Activated T-helper 2 cell treated with anti-CD3 and anti-CD28 coated beads, Interferon-gamma antibody, Interleukin-2, Interleukin-4, amounts not matched to agents 10 μg/mL and 5 μg/mL and 100 μg/mL, durations not matched to agents 14 hours and 24 hours and 36 hours (primary cell): ENCODE measurements at regions not wholly inside any gene's neighbourhood (a gene's known extent, or its start where the extent isn't known, plus 50 kb on each side); places are given as distances from the start of the nearest gene placed in this dataset.

ENCODE experiments used
- DNase-seq: peaks from one replicate; pipeline ENCODE4 v3.0.0; 2021; ENCODE audit warnings: low spot score
- H3K27ac Mint-ChIP-seq: one replicate; pipeline ENCODE4 v1.8.0; 2021; ENCODE audit warnings: mixed read lengths
- H3K27me3 Mint-ChIP-seq: one replicate; pipeline ENCODE4 v1.8.0; 2021; ENCODE audit warnings: low read depth, mixed read lengths
- H3K36me3 Mint-ChIP-seq: one replicate; pipeline ENCODE4 v1.8.0; 2021; ENCODE audit warnings: low read depth, mixed read lengths
- H3K4me1 Mint-ChIP-seq: one replicate; pipeline ENCODE4 v1.8.0; 2021; ENCODE audit warnings: low read depth, mixed read lengths
- H3K4me3 Mint-ChIP-seq: one replicate; pipeline ENCODE4 v1.8.0; 2021; ENCODE audit warnings: low read depth, mild to moderate bottlenecking, moderate library complexity, mixed read lengths
- H3K9me3 Mint-ChIP-seq: one replicate; pipeline ENCODE4 v1.8.0; 2021; ENCODE audit warnings: mixed read lengths
- intact Hi-C: fragments of 100-400 bp; cut with micrococcal nuclease; formaldehyde crosslinking; loops from one replicate; pipeline ENCODE4 v1.15.1; 2023

- Mint-ChIP-seq H3K36me3 (no peaks in the 10 kb centered on the region), H3K4me1 (no peaks in the 10 kb centered on the region), H3K9me3 (no peaks in the 10 kb centered on the region), H3K4me3 (no peak overlapping the region), H3K27ac (no peak overlapping the region), H3K27me3 (no peaks in the 10 kb centered on the region)
- DNase-seq: no peak
- intact Hi-C loops: no loop called here
These were observed 1948.4 kb downstream of the C4orf33 start for GRCh38 chr4:131044368-131044767.

- H3K4me1 Mint-ChIP-seq: no peaks in the 10 kb centered on the region
- H3K27me3 Mint-ChIP-seq: no peaks in the 10 kb centered on the region
- no peak overlapping the region for H3K4me3 Mint-ChIP-seq
- H3K27ac Mint-ChIP-seq: no peak overlapping the region
- no peak for DNase-seq
- H3K36me3 Mint-ChIP-seq: no peaks in the 10 kb centered on the region
- H3K9me3 Mint-ChIP-seq: peaks cover 4% of the 10 kb centered on the region
- intact Hi-C loops: no loop called here
These were observed 1950.9 kb downstream of the C4orf33 start for GRCh38 chr4:131046821-131047220.

- Mint-ChIP-seq H3K27ac (no peak overlapping the region), H3K36me3 (no peaks in the 10 kb centered on the region), H3K4me1 (no peaks in the 10 kb centered on the region), H3K4me3 (no peak overlapping the region), H3K9me3 (peaks cover 11% of the 10 kb centered on the region), H3K27me3 (no peaks in the 10 kb centered on the region)
- intact Hi-C loops: no loop called here
- DNase-seq: no peak
These were observed 1956.7 kb downstream of the C4orf33 start for GRCh38 chr4:131052646-131053045.

GRCh38 chr4:131054489-131055019 is 1958.6 kb downstream of the C4orf33 start:
- intact Hi-C loops: no loop called here

GRCh38 chr4:131061734-131062133 is 1965.8 kb downstream of the C4orf33 start:
- no peaks in the 10 kb centered on the region for H3K27me3 Mint-ChIP-seq
- DNase-seq: no peak
- H3K9me3 Mint-ChIP-seq: peaks cover 28% of the 10 kb centered on the region
- no peak overlapping the region for H3K27ac Mint-ChIP-seq
- H3K36me3 Mint-ChIP-seq: no peaks in the 10 kb centered on the region
- intact Hi-C loops: no loop called here
- H3K4me1 Mint-ChIP-seq: no peaks in the 10 kb centered on the region
- H3K4me3 Mint-ChIP-seq: no peak overlapping the region

More at GRCh38 chr4:131054489-131055019, 1958.6 kb downstream of the C4orf33 start:
- Mint-ChIP-seq H3K4me1 (no peaks in the 10 kb centered on the region), H3K27me3 (no peaks in the 10 kb centered on the region), H3K4me3 (no peak overlapping the region), H3K27ac (no peak overlapping the region), H3K9me3 (peaks cover 11% of the 10 kb centered on the region), H3K36me3 (no peaks in the 10 kb centered on the region)
- DNase-seq: no peak

- intact Hi-C loops: no loop called here
- no peak for DNase-seq
- no peak overlapping the region for H3K27ac Mint-ChIP-seq
- H3K27me3 Mint-ChIP-seq: no peaks in the 10 kb centered on the region
- H3K36me3 Mint-ChIP-seq: no peaks in the 10 kb centered on the region
- H3K4me3 Mint-ChIP-seq: no peak overlapping the region
- H3K9me3 Mint-ChIP-seq: peaks cover 31% of the 10 kb centered on the region
- no peaks in the 10 kb centered on the region for H3K4me1 Mint-ChIP-seq
These were observed 1967.9 kb downstream of the C4orf33 start for GRCh38 chr4:131063878-131064277.

- no peak for DNase-seq
- H3K4me1 Mint-ChIP-seq: no peaks in the 10 kb centered on the region
- no peak overlapping the region for H3K27ac Mint-ChIP-seq
- intact Hi-C loops: no loop called here
- H3K27me3 Mint-ChIP-seq: no peaks in the 10 kb centered on the region
- no peaks in the 10 kb centered on the region for H3K9me3 Mint-ChIP-seq
- H3K4me3 Mint-ChIP-seq: no peak overlapping the region
- no peaks in the 10 kb centered on the region for H3K36me3 Mint-ChIP-seq
These were observed 1985.1 kb downstream of the C4orf33 start for GRCh38 chr4:131081069-131081468.

GRCh38 chr4:131084997-131085396 is 1989.0 kb downstream of the C4orf33 start:
- no peaks in the 10 kb centered on the region for H3K9me3 Mint-ChIP-seq

GRCh38 chr4:131091896-131092295 is 1995.9 kb downstream of the C4orf33 start:
- intact Hi-C loops: no loop called here
- H3K36me3 Mint-ChIP-seq: no peaks in the 10 kb centered on the region

More at GRCh38 chr4:131084997-131085396, 1989.0 kb downstream of the C4orf33 start:
- H3K27me3 Mint-ChIP-seq: no peaks in the 10 kb centered on the region
- intact Hi-C loops: no loop called here
- no peak for DNase-seq
- H3K4me1 Mint-ChIP-seq: no peaks in the 10 kb centered on the region
- no peak overlapping the region for H3K27ac Mint-ChIP-seq
- H3K4me3 Mint-ChIP-seq: no peak overlapping the region
- no peaks in the 10 kb centered on the region for H3K36me3 Mint-ChIP-seq

GRCh38 chr4:131093303-131093702 is 1997.4 kb downstream of the C4orf33 start:
- Mint-ChIP-seq H3K36me3 (no peaks in the 10 kb centered on the region), H3K9me3 (no peaks in the 10 kb centered on the region), H3K4me1 (no peaks in the 10 kb centered on the region), H3K27ac (no peak overlapping the region), H3K4me3 (no peak overlapping the region), H3K27me3 (no peaks in the 10 kb centered on the region)
- intact Hi-C loops: no loop called here
- DNase-seq: no peak

More at GRCh38 chr4:131091896-131092295, 1995.9 kb downstream of the C4orf33 start:
- no peaks in the 10 kb centered on the region for H3K4me1 Mint-ChIP-seq
- H3K9me3 Mint-ChIP-seq: no peaks in the 10 kb centered on the region
- no peak overlapping the region for H3K4me3 Mint-ChIP-seq
- H3K27me3 Mint-ChIP-seq: no peaks in the 10 kb centered on the region
- H3K27ac Mint-ChIP-seq: no peak overlapping the region
- DNase-seq: no peak

- Mint-ChIP-seq H3K9me3 (peaks cover 11% of the 10 kb centered on the region), H3K27me3 (no peaks in the 10 kb centered on the region), H3K27ac (no peak overlapping the region), H3K4me3 (no peak overlapping the region), H3K36me3 (no peaks in the 10 kb centered on the region), H3K4me1 (no peaks in the 10 kb centered on the region)
- DNase-seq: no peak
- intact Hi-C loops: no loop called here
These were observed 2003.0 kb downstream of the C4orf33 start for GRCh38 chr4:131098976-131099375.

GRCh38 chr4:131113273-131113672 is 2017.3 kb downstream of the C4orf33 start:
- Mint-ChIP-seq H3K4me1 (no peaks in the 10 kb centered on the region), H3K27me3 (no peaks in the 10 kb centered on the region), H3K27ac (no peak overlapping the region), H3K4me3 (no peak overlapping the region), H3K36me3 (no peaks in the 10 kb centered on the region), H3K9me3 (no peaks in the 10 kb centered on the region)
- intact Hi-C loops: no loop called here
- no peak for DNase-seq

GRCh38 chr4:131113704-131114103 is 2017.8 kb downstream of the C4orf33 start:
- Mint-ChIP-seq H3K36me3 (no peaks in the 10 kb centered on the region), H3K4me3 (no peak overlapping the region), H3K27ac (no peak overlapping the region), H3K9me3 (no peaks in the 10 kb centered on the region), H3K4me1 (no peaks in the 10 kb centered on the region), H3K27me3 (no peaks in the 10 kb centered on the region)
- no peak for DNase-seq
- intact Hi-C loops: no loop called here

GRCh38 chr4:131119661-131120060 is 2023.7 kb downstream of the C4orf33 start:
- Mint-ChIP-seq H3K27ac (no peak overlapping the region), H3K4me1 (no peaks in the 10 kb centered on the region)

More at GRCh38 chr4:131119661-131120060, 2023.7 kb downstream of the C4orf33 start:
- no peaks in the 10 kb centered on the region for H3K9me3 Mint-ChIP-seq
- no peaks in the 10 kb centered on the region for H3K36me3 Mint-ChIP-seq
- H3K4me3 Mint-ChIP-seq: no peak overlapping the region
- intact Hi-C loops: no loop called here
- DNase-seq: no peak
- H3K27me3 Mint-ChIP-seq: no peaks in the 10 kb centered on the region
